ENCODE measurements at regions not wholly inside any gene's neighbourhood (a gene's known extent, or its start where the extent isn't known, plus 50 kb on each side); places are given as distances from the start of the nearest gene placed in this dataset.

DNA sequence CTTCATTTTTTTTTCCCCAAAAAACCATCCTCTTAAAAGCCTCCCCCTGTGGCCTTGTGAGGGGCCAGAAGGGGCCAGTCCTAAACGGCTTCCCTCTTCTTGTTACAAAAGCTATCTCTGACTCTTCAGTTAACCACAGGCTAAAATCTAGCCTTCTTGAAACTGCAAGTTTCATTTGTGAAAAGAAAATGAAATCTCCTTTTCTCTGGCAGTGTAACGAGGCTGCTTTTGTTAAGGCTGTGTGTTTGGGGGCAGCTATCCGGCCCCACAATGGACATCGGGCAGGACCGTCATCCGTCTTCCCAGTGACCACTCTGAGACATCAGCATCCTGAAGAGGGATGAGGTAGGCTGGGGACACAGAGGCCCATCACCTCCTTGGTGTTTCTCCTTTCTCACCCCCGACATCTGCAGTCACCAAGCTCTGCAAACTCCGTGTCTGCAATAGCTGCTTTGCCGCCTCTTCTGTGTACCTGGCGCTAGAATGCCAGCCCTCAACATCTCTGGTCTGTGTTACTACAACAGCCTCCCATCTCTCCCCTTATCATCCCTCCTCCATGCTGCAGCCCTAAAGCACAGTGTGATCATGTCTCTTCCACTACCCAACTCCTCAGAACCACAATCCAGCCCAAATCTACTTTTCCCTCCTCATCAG is 94.0 kb downstream of the RCN1 start:
- no peak overlapping the region for H3K4me3 ChIP-seq
- DNase-seq = no peak
- no peaks in the 10 kb centered on the region for H3K27me3 ChIP-seq
- H3K36me3 ChIP-seq = no peaks in the 10 kb centered on the region
- TF ChIP-seq EP300 (IDR thresholded peaks at IDR 0.05) (no peak), POLR2A (IDR thresholded peaks at IDR 0.05) (no peak), POLR2AphosphoS5 (IDR thresholded peaks at IDR 0.05) (no peak)
- TF ChIP-seq, protein P1, sequence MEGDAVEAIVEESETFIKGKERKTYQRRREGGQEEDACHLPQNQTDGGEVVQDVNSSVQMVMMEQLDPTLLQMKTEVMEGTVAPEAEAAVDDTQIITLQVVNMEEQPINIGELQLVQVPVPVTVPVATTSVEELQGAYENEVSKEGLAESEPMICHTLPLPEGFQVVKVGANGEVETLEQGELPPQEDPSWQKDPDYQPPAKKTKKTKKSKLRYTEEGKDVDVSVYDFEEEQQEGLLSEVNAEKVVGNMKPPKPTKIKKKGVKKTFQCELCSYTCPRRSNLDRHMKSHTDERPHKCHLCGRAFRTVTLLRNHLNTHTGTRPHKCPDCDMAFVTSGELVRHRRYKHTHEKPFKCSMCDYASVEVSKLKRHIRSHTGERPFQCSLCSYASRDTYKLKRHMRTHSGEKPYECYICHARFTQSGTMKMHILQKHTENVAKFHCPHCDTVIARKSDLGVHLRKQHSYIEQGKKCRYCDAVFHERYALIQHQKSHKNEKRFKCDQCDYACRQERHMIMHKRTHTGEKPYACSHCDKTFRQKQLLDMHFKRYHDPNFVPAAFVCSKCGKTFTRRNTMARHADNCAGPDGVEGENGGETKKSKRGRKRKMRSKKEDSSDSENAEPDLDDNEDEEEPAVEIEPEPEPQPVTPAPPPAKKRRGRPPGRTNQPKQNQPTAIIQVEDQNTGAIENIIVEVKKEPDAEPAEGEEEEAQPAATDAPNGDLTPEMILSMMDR (IDR thresholded peaks at IDR 0.05) = no peak
- H3K9me3 ChIP-seq = no peaks in the 10 kb centered on the region
- no peaks in the 10 kb centered on the region for H3K4me1 ChIP-seq
- no peak overlapping the region for H3K27ac ChIP-seq
- WGBS, 2 donors = 82 to 88% methylated on average over 10 of the region's 10 CpGs
- intact Hi-C loops (cut with DNase I) = no loop called here

DNA sequence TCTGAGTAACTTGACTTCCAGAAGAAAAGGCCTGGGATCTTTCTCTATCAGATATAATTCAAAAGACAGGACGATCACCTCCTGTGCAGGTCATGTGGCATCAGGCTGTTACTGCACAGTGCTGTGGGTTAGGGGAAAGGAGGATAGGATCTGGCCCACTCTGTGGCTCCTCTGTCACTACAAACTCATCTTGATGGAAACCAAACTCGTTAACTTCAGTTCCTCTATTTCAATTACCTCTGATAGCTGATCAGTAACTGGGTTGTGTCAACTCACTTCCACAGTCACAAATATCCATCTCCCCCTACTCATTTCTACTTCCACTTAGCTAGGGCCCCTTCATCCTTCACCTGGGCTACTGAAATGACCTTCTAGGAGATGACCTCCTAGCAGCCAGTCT is 95.2 kb downstream of the RCN1 start:
- Histone ChIP-seq H3K9me3 (no peaks in the 10 kb centered on the region), H3K36me3 (no peaks in the 10 kb centered on the region), H3K27ac (no peak overlapping the region), H3K27me3 (no peaks in the 10 kb centered on the region), H3K4me1 (no peaks in the 10 kb centered on the region), H3K4me3 (no peak overlapping the region)
- WGBS, 2 donors = 78 to 79% methylated on average over 2 of the region's 2 CpGs
- intact Hi-C loops (cut with DNase I) = no loop called here
- no peak for DNase-seq
- TF ChIP-seq EP300 (IDR thresholded peaks at IDR 0.05) (no peak), POLR2A (IDR thresholded peaks at IDR 0.05) (no peak), POLR2AphosphoS5 (IDR thresholded peaks at IDR 0.05) (no peak)
- TF ChIP-seq, protein P1 (IDR thresholded peaks at IDR 0.05) = no peak

DNA sequence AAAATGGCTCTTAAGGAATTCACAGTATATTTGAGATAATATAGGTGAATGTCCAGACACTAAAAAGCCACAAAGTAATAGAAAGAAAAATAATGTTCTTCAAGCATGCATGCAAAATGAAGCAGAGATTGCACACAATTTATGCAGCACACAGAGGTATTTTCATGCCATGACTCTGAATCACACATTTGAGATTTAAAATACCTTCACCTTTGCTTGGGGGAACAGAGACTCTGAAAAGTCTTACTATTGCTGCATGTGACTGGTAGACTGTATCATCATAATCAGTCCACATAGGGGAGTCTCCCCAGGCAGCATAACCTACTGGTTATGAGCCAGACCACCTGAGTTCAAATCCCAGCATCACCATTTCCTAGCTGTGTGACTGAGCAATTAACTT is 96.2 kb downstream of the RCN1 start:
- Histone ChIP-seq H3K27me3 (no peaks in the 10 kb centered on the region), H3K4me3 (no peak overlapping the region), H3K9me3 (no peaks in the 10 kb centered on the region), H3K27ac (no peak overlapping the region), H3K36me3 (no peaks in the 10 kb centered on the region), H3K4me1 (no peaks in the 10 kb centered on the region)
- no peak for DNase-seq
- TF ChIP-seq EP300 (IDR thresholded peaks at IDR 0.05) (no peak), POLR2A (IDR thresholded peaks at IDR 0.05) (no peak)
- intact Hi-C loops (cut with DNase I) = no loop called here

DNA sequence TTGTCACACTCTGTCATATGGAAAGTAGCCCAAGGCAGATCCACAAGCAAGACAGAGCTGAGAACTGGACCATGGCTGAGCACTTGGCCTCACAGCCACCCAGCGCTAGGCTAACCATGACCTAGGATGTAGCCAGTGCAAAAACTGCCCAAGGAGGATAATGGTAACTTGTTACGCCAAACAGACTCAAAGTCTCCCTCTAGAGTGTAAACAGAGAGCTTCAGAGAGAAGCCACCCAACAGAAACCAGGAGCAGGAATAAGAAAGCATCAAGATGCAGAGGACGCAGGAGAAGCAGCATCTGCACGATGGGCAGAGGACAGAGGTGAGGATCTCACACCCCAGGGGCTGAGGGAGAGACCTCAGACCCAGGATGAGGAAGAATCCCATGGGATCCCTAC is 97.9 kb downstream of the RCN1 start:
- no peak for DNase-seq
- no peaks in the 10 kb centered on the region for H3K27me3 ChIP-seq
- no peak overlapping the region for H3K27ac ChIP-seq
- whole genome bisulfite sequencing, 2 donors = 73 to 78% methylated on average over 4 of the region's 4 CpGs
- no peaks in the 10 kb centered on the region for H3K4me1 ChIP-seq
- intact Hi-C loops (cut with DNase I) = no loop called here
- H3K9me3 ChIP-seq = no peaks in the 10 kb centered on the region
- H3K36me3 ChIP-seq = no peaks in the 10 kb centered on the region
- H3K4me3 ChIP-seq = no peak overlapping the region
- TF ChIP-seq EP300 (IDR thresholded peaks at IDR 0.05) = no peak
- TF ChIP-seq, protein P1 (IDR thresholded peaks at IDR 0.05) = no peak
- TF ChIP-seq POLR2AphosphoS5 (IDR thresholded peaks at IDR 0.05) = no peak
- TF ChIP-seq POLR2A (IDR thresholded peaks at IDR 0.05) = no peak

DNA sequence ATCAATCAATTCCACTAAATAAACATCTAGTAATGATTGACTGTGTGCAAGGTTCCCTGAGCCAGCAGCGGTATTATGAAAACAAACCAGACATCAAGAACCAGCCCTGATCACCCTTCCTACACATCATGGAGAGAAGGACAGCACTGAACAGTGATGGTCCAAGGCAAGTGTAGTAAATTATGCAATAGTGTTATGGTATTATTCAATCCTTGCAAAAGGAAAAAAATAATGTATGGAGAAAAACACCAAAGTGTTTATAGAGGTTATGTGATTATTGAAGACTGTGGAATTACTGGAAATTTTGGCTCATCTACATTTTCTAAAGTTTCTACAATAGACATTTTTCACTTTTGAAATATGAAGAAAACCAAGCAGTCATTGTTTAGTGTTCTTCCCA is 105.3 kb downstream of the RCN1 start:
- TF ChIP-seq, protein P1 (IDR thresholded peaks at IDR 0.05) = no peak
- TF ChIP-seq POLR2AphosphoS5 (IDR thresholded peaks at IDR 0.05) (no peak), POLR2A (IDR thresholded peaks at IDR 0.05) (no peak), EP300 (IDR thresholded peaks at IDR 0.05) (no peak)

More for the DNA sequence above, 105.3 kb downstream of the RCN1 start:
- Histone ChIP-seq H3K36me3 (no peaks in the 10 kb centered on the region), H3K4me3 (no peak overlapping the region), H3K27ac (no peak overlapping the region), H3K4me1 (no peaks in the 10 kb centered on the region), H3K9me3 (no peaks in the 10 kb centered on the region), H3K27me3 (peaks cover 0 to 10% (median 0%) of the 10 kb centered on the region in 3 donors)
- WGBS, 2 donors = 9 to 61% methylated on average over 1 of the region's 1 CpG
- DNase-seq = no peak
- intact Hi-C loops (cut with DNase I) = no loop called here
